ENCODE measurements at regions not wholly inside any gene's neighbourhood (a gene's known extent, or its start where the extent isn't known, plus 50 kb on each side); places are given as distances from the start of the nearest gene placed in this dataset.
A peak's percentile ranks its signal among the peaks of the same experiment; 100 is the strongest.
"Not testable (repeated sequence)": the region's sequence is repeated elsewhere in the genome, so short reads cannot be mapped to it uniquely, and the experiment has no call there.

- H3K4me3 Mint-ChIP-seq, H3K27me3 Mint-ChIP-seq, H3K9me3 Mint-ChIP-seq, POLR2A ChIA-PET, H3K36me3 Mint-ChIP-seq: not testable (repeated sequence)
- Mint-ChIP-seq H3K4me1 (peaks cover 8 to 13% (median 11%) of the 10 kb centered on the region in 4 donors), H3K27ac (peak overlapping the region in 1 of 10 donors; percentile 60)
- peak in 1 of 2 donors; percentile 62 for ATAC-seq
- peak; percentile 28 to 89 (median 72) for DNase-seq
Measured at GRCh38 chr14:106011631-106012360, 485.4 kb downstream of the TMEM121 start.

- DNase-seq, ATAC-seq, H3K36me3 Mint-ChIP-seq, H3K27ac Mint-ChIP-seq, POLR2A ChIA-PET, H3K27me3 Mint-ChIP-seq, H3K9me3 Mint-ChIP-seq, H3K4me3 Mint-ChIP-seq: not testable (repeated sequence)
- H3K4me1 Mint-ChIP-seq: peaks cover 8 to 13% (median 11%) of the 10 kb centered on the region in 4 donors
Measured at GRCh38 chr14:106012361-106012725, 486.0 kb downstream of the TMEM121 start.

GRCh38 chr14:106013879-106014376 is 487.5 kb downstream of the TMEM121 start:
- POLR2A ChIA-PET: no interaction called here
- Mint-ChIP-seq H3K4me1 (peaks cover 5 to 13% (median 10%) of the 10 kb centered on the region in 4 donors), H3K9me3 (no peaks in the 10 kb centered on the region), H3K27me3 (peaks cover 0 to 10% (median 3%) of the 10 kb centered on the region in 5 donors), H3K27ac (peak overlapping the region in 5 of 10 donors; percentile 2 to 85 (median 82)), H3K4me3 (no peak overlapping the region), H3K36me3 (no peaks in the 10 kb centered on the region)
- ATAC-seq (peak in 1 of 2 donors; percentile 33), DNase-seq (peak in 1 of 10 donors; percentile 21)

- H3K27me3 Mint-ChIP-seq: peaks cover 0 to 13% (median 4%) of the 10 kb centered on the region in 5 donors
- H3K4me3 Mint-ChIP-seq, POLR2A ChIA-PET, H3K36me3 Mint-ChIP-seq, H3K9me3 Mint-ChIP-seq, H3K4me1 Mint-ChIP-seq, H3K27ac Mint-ChIP-seq, DNase-seq, ATAC-seq: not testable (repeated sequence)
Measured at GRCh38 chr14:106017952-106018351, 491.6 kb downstream of the TMEM121 start.

- H3K36me3 Mint-ChIP-seq: no peaks in the 10 kb centered on the region
- H3K27me3 Mint-ChIP-seq: peaks cover 0 to 14% (median 4%) of the 10 kb centered on the region in 5 donors
- no peak overlapping the region for H3K4me3 Mint-ChIP-seq
- no peak for ATAC-seq
- no peak overlapping the region for H3K27ac Mint-ChIP-seq
- peaks cover 6 to 15% (median 9%) of the 10 kb centered on the region in 4 donors for H3K4me1 Mint-ChIP-seq
- peaks cover 0 to 8% (median 0%) of the 10 kb centered on the region in 9 donors for H3K9me3 Mint-ChIP-seq
- DNase-seq: no peak
- POLR2A ChIA-PET: no interaction called here
Measured at GRCh38 chr14:106021832-106022231, 495.4 kb downstream of the TMEM121 start.

- H3K4me3 Mint-ChIP-seq, H3K9me3 Mint-ChIP-seq, H3K27ac Mint-ChIP-seq, DNase-seq, ATAC-seq, H3K36me3 Mint-ChIP-seq, POLR2A ChIA-PET: not testable (repeated sequence)
- peaks cover 0 to 14% (median 4%) of the 10 kb centered on the region in 5 donors for H3K27me3 Mint-ChIP-seq
- peaks cover 6 to 15% (median 9%) of the 10 kb centered on the region in 4 donors for H3K4me1 Mint-ChIP-seq
Measured at GRCh38 chr14:106022648-106023047, 496.3 kb downstream of the TMEM121 start.

GRCh38 chr14:106023411-106023810 is 497.0 kb downstream of the TMEM121 start:
- Mint-ChIP-seq H3K4me1 (peaks cover 6 to 15% (median 9%) of the 10 kb centered on the region in 4 donors), H3K9me3 (peaks cover 0 to 8% (median 0%) of the 10 kb centered on the region in 9 donors), H3K36me3 (no peaks in the 10 kb centered on the region), H3K27me3 (peaks cover 0 to 14% (median 4%) of the 10 kb centered on the region in 5 donors), H3K4me3 (no peak overlapping the region), H3K27ac (no peak overlapping the region)
- DNase-seq: no peak
- POLR2A ChIA-PET: no interaction called here
- no peak for ATAC-seq

- ATAC-seq (peak; percentile 73 to 97), DNase-seq (peak in 2 of 10 donors; percentile 24 to 25)
- H3K4me1 Mint-ChIP-seq: peaks cover 6 to 15% (median 9%) of the 10 kb centered on the region in 4 donors
- H3K27ac Mint-ChIP-seq: peak overlapping the region in 1 of 10 donors; percentile 46
- POLR2A ChIA-PET: no interaction called here
- H3K36me3 Mint-ChIP-seq: no peaks in the 10 kb centered on the region
- peaks cover 0 to 8% (median 0%) of the 10 kb centered on the region in 9 donors for H3K9me3 Mint-ChIP-seq
- peak overlapping the region in 3 of 10 donors; percentile 0 to 17 (median 3) for H3K4me3 Mint-ChIP-seq
- H3K27me3 Mint-ChIP-seq: peaks cover 0 to 19% (median 4%) of the 10 kb centered on the region in 5 donors
Measured at GRCh38 chr14:106024983-106025604, 498.7 kb downstream of the TMEM121 start.

- peaks cover 6 to 15% (median 9%) of the 10 kb centered on the region in 4 donors for H3K4me1 Mint-ChIP-seq
Measured at GRCh38 chr14:106026026-106026425, 499.6 kb downstream of the TMEM121 start.

GRCh38 chr14:106027759-106028158 is 501.4 kb downstream of the TMEM121 start:
- H3K27me3 Mint-ChIP-seq: peaks cover 0 to 16% (median 4%) of the 10 kb centered on the region in 5 donors
- H3K4me3 Mint-ChIP-seq, ATAC-seq, H3K27ac Mint-ChIP-seq, H3K9me3 Mint-ChIP-seq, H3K36me3 Mint-ChIP-seq, POLR2A ChIA-PET, DNase-seq: not testable (repeated sequence)
- H3K4me1 Mint-ChIP-seq: peaks cover 6 to 15% (median 9%) of the 10 kb centered on the region in 4 donors

More at GRCh38 chr14:106026026-106026425, 499.6 kb downstream of the TMEM121 start:
- Mint-ChIP-seq H3K27me3 (peaks cover 0 to 16% (median 4%) of the 10 kb centered on the region in 5 donors), H3K36me3 (no peaks in the 10 kb centered on the region), H3K9me3 (peaks cover 0 to 8% (median 0%) of the 10 kb centered on the region in 9 donors), H3K4me3 (no peak overlapping the region), H3K27ac (no peak overlapping the region)
- ATAC-seq (no peak), DNase-seq (no peak)
- POLR2A ChIA-PET: no interaction called here

GRCh38 chr14:106029959-106030358 is 503.6 kb downstream of the TMEM121 start:
- Mint-ChIP-seq H3K9me3 (no peaks in the 10 kb centered on the region), H3K27ac (no peak overlapping the region), H3K4me1 (peaks cover 2 to 10% (median 5%) of the 10 kb centered on the region in 4 donors), H3K27me3 (peaks cover 0 to 7% (median 0%) of the 10 kb centered on the region in 5 donors), H3K36me3 (no peaks in the 10 kb centered on the region), H3K4me3 (peak overlapping the region in 1 of 10 donors; percentile 36)
- ATAC-seq: no peak
- POLR2A ChIA-PET: no interaction called here
- DNase-seq: no peak

- Mint-ChIP-seq H3K4me3 (no peak overlapping the region), H3K27me3 (peaks cover 0 to 4% (median 0%) of the 10 kb centered on the region in 5 donors), H3K9me3 (no peaks in the 10 kb centered on the region), H3K4me1 (peaks cover 0 to 3% (median 0%) of the 10 kb centered on the region in 4 donors), H3K36me3 (no peaks in the 10 kb centered on the region), H3K27ac (peak overlapping the region in 1 of 10 donors; percentile 78)
- DNase-seq (no peak), ATAC-seq (no peak)
- POLR2A ChIA-PET: no interaction called here
Measured at GRCh38 chr14:106037380-106037779, 511.0 kb downstream of the TMEM121 start.

- DNase-seq (no peak), ATAC-seq (no peak)
- no peaks in the 10 kb centered on the region for H3K9me3 Mint-ChIP-seq
- peak overlapping the region in 5 of 10 donors; percentile 8 to 65 (median 37) for H3K27ac Mint-ChIP-seq
- H3K4me3 Mint-ChIP-seq: peak overlapping the region in 2 of 10 donors; percentile 7 to 19
- H3K27me3 Mint-ChIP-seq: peaks cover 0 to 4% (median 0%) of the 10 kb centered on the region in 5 donors
- peaks cover 0 to 3% (median 0%) of the 10 kb centered on the region in 4 donors for H3K4me1 Mint-ChIP-seq
- POLR2A ChIA-PET: no interaction called here
- no peaks in the 10 kb centered on the region for H3K36me3 Mint-ChIP-seq
Measured at GRCh38 chr14:106038263-106038662, 511.9 kb downstream of the TMEM121 start.
